Osteoblast (primary cell): ENCODE measurements at regions not wholly inside any gene's neighbourhood (a gene's known extent, or its start where the extent isn't known, plus 50 kb on each side); places are given as distances from the start of the nearest gene placed in this dataset.
"Not testable (repeated sequence)": the region's sequence is repeated elsewhere in the genome, so short reads cannot be mapped to it uniquely, and the experiment has no call there.

ENCODE experiments used
- DNase-seq: peaks from one replicate; pipeline ENCODE4 v3.0.0; 2011; ENCODE audit warnings: low spot score, mixed read lengths; ENCODE audit not compliant: insufficient read length; ENCODE audit errors: missing footprints
- H2AFZ ChIP-seq: 2 replicates; pipeline ENCODE4 v1.6.0; 2011; ENCODE audit warnings: mild to moderate bottlenecking, low read length
- H3K27ac ChIP-seq: 2 replicates; pipeline ENCODE4 v1.5.1; 2011; ENCODE audit warnings: mild to moderate bottlenecking, low read depth, low read length, moderate library complexity
- H3K27me3 ChIP-seq: 2 replicates; pipeline ENCODE4 v1.6.0; 2012; ENCODE audit warnings: mild to moderate bottlenecking, control low read depth, inconsistent platforms, low read length, moderate library complexity; ENCODE audit not compliant: insufficient read depth
- H3K36me3 ChIP-seq: 2 replicates; pipeline ENCODE4 v1.5.1; 2011; ENCODE audit warnings: mild to moderate bottlenecking, low read length, control low read depth, moderate library complexity; ENCODE audit not compliant: insufficient read depth
- H3K4me1 ChIP-seq: 2 replicates; pipeline ENCODE4 v1.5.1; 2011; ENCODE audit warnings: mild to moderate bottlenecking, low read length, control low read depth, moderate library complexity; ENCODE audit not compliant: insufficient read depth
- H3K4me2 ChIP-seq: 2 replicates; pipeline ENCODE4 v1.6.0; 2011; ENCODE audit warnings: mild to moderate bottlenecking, low read length; ENCODE audit not compliant: insufficient read depth
- H3K4me3 ChIP-seq: fragments of 200-600 bp; sonication (generic); 3 replicates; pipeline ENCODE4 v1.5.1; 2012; ENCODE audit warnings: mild to moderate bottlenecking, low read length, inconsistent platforms; ENCODE audit not compliant: insufficient read depth
- H3K79me2 ChIP-seq: 2 replicates; pipeline ENCODE4 v1.6.0; 2012; ENCODE audit warnings: mild to moderate bottlenecking, low read length, control low read depth, inconsistent platforms; ENCODE audit not compliant: insufficient read depth
- H3K9me3 ChIP-seq: 2 replicates; pipeline ENCODE4 v1.5.1; 2011; ENCODE audit warnings: low read depth, low read length, control low read depth
- H4K20me1 ChIP-seq: 2 replicates; pipeline ENCODE4 v1.6.0; 2012; ENCODE audit warnings: mild to moderate bottlenecking, low read length, control low read depth; ENCODE audit not compliant: insufficient read depth
- TF ChIP-seq, protein P1 (sequence below): IDR thresholded peaks from 2 replicates; pipeline ENCODE4 v1.5.1; 2011; ENCODE audit warnings: mild to moderate bottlenecking, low read depth, low read length, moderate library complexity; ENCODE audit errors: extremely low read depth

DNA sequence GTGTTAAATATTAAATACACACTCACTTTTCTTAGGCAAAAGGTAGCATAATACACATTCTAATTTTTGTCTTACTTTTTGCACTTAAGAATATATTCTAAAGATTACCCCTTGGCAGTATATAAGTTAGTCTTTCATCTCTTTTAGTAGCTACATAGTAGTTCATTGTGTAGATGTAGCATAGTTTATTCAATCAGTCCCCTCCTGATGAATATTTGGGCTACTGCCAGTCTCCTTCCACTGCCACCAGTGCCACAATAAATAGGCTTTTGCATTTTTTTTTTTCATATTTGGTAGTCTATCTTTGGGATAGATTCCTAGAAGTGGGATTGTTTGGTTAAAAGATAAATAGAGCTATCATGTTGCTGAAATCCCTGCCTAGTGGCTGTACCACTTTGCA is 388.8 kb upstream of the RUNX1 start:
- Histone ChIP-seq H3K4me1 (no peaks in the 10 kb centered on the region), H3K4me2 (no peak overlapping the region), H2AFZ (no peak overlapping the region), H3K27ac (no peak overlapping the region), H3K9me3 (no peaks in the 10 kb centered on the region), H3K36me3 (no peaks in the 10 kb centered on the region), H3K79me2 (no peaks in the 10 kb centered on the region), H3K27me3 (peaks cover 3% of the 10 kb centered on the region), H3K4me3 (no peak overlapping the region), H4K20me1 (no peaks in the 10 kb centered on the region)
- no peak for DNase-seq
- TF ChIP-seq, protein P1, sequence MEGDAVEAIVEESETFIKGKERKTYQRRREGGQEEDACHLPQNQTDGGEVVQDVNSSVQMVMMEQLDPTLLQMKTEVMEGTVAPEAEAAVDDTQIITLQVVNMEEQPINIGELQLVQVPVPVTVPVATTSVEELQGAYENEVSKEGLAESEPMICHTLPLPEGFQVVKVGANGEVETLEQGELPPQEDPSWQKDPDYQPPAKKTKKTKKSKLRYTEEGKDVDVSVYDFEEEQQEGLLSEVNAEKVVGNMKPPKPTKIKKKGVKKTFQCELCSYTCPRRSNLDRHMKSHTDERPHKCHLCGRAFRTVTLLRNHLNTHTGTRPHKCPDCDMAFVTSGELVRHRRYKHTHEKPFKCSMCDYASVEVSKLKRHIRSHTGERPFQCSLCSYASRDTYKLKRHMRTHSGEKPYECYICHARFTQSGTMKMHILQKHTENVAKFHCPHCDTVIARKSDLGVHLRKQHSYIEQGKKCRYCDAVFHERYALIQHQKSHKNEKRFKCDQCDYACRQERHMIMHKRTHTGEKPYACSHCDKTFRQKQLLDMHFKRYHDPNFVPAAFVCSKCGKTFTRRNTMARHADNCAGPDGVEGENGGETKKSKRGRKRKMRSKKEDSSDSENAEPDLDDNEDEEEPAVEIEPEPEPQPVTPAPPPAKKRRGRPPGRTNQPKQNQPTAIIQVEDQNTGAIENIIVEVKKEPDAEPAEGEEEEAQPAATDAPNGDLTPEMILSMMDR: no peak

DNA sequence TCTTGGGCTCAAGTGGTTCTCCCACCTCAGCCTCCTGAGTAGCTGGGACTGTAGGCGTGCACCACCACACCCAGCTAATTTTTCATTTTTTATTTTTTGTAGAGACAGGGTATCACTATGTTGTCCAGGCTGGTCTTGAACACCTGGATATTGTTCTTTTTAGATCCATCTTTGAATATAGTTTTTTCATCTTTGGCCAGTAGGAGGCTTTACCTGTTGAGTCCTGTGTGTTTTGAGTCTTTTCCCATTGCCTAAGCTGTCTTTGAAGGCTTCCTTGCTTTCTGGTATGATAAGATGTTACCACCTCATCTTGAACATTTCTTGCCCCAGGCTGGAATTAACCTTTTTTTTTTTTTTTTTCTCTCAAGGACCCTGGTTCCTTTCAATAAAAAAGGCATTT is 387.8 kb upstream of the RUNX1 start:
- Histone ChIP-seq H3K36me3 (no peaks in the 10 kb centered on the region), H3K9me3 (no peaks in the 10 kb centered on the region), H3K4me3 (no peak overlapping the region), H3K4me1 (no peaks in the 10 kb centered on the region), H3K4me2 (no peak overlapping the region), H2AFZ (no peak overlapping the region), H3K79me2 (no peaks in the 10 kb centered on the region), H3K27ac (no peak overlapping the region), H3K27me3 (peaks cover 3% of the 10 kb centered on the region), H4K20me1 (no peaks in the 10 kb centered on the region)
- TF ChIP-seq, protein P1: no peak
- DNase-seq: no peak

DNA sequence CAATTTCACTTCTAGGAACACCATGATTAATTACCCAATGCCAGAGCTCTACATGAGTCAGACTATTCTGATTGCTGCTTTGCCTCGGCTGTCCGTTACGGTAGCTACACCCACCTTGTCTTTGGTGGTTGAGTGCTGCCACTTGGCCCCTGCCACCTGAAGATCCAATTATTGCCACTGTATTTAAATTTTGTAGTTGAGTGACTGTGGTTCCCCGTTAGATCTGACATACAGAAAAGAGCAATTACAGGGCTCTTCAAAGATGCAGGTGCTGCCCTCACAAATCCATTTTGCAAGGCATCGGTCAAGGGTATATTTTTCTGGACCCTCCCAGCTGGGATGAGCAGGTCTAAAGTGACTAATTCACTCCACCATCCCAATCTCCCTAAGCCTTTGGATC is 383.5 kb upstream of the RUNX1 start:
- H3K27ac ChIP-seq, DNase-seq: not testable (repeated sequence)

DNA sequence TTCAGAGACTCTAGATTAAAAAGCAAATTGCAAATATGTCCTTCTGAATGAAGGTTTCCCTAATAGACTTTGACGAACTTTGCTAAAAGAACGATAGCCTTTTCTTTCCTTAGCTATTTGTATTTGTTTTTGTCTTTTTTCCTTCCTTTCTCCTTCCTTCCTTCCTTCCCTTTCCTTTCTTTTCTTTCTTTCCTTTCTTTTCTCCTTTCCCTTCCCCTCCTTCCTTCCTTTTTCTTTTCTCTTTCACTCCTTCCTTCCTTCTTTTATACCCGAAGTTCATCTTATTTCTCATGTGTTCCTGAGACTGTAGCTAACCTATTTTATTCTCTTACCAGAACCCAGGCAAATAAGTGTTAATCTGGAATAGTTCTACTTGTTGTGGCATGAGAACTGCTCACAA is 381.2 kb upstream of the RUNX1 start:
- Histone ChIP-seq H3K27me3 (no peaks in the 10 kb centered on the region), H3K79me2 (no peaks in the 10 kb centered on the region), H3K9me3 (no peaks in the 10 kb centered on the region), H3K4me1 (peaks cover 15% of the 10 kb centered on the region), H3K36me3 (no peaks in the 10 kb centered on the region), H3K27ac (no peak overlapping the region), H4K20me1 (no peaks in the 10 kb centered on the region), H2AFZ (no peak overlapping the region), H3K4me3 (no peak overlapping the region), H3K4me2 (no peak overlapping the region)
- TF ChIP-seq, protein P1: no peak
- DNase-seq: no peak

More for the DNA sequence above, 383.5 kb upstream of the RUNX1 start:
- H3K4me1 ChIP-seq: peaks cover 13% of the 10 kb centered on the region
- not testable (repeated sequence) for H3K4me2 ChIP-seq, H3K4me3 ChIP-seq, H3K36me3 ChIP-seq, H4K20me1 ChIP-seq, H3K9me3 ChIP-seq, H3K27me3 ChIP-seq, H3K79me2 ChIP-seq, H2AFZ ChIP-seq
